ENCODE measurements at regions not wholly inside any gene's neighbourhood (a gene's known extent, or its start where the extent isn't known, plus 50 kb on each side); places are given as distances from the start of the nearest gene placed in this dataset.

DNA sequence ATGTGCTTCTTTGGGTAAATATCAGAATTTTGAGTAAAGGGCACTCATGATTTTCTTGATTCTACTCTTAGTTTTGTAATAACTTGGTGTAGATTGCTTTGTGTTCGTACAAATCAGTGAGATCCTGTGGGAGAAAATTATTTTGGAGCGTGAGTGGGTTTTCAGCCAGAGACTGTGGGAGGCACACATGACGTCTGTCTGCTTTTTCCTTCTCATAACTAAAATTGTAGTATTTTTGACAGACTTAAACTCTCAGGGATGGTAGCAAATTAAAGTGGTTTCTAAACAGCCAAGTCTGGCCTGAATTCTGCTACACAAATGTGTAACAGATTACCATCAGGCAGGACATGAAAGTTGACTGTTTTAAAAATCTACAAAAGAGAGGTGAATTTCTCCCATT, 222.6 kb downstream of the OTOR start:
- no peaks in the 10 kb centered on the region for H3K9me3 ChIP-seq (ENCODE audit: control insufficient read depth, insufficient read depth, low read length)
- H3K27me3 ChIP-seq (ENCODE audit: control insufficient read depth, insufficient read depth, low read length): no peaks in the 10 kb centered on the region
- no peak overlapping the region for H3K27ac ChIP-seq (ENCODE audit: low read depth, low read length)
- 0 out of 2 replicates have a peak, but pooled peaks cover 3% of the 10 kb centered on the region for H3K4me1 ChIP-seq (ENCODE audit: control insufficient read depth, insufficient read depth, low read length)
- no peak overlapping the region for H3K9ac ChIP-seq (ENCODE audit: low read depth, low read length)
- no peak overlapping the region for H3K4me3 ChIP-seq (ENCODE audit: low read depth, low read length)
- H3K36me3 ChIP-seq (ENCODE audit: control insufficient read depth, insufficient read depth, low read length): no peaks in the 10 kb centered on the region

DNA sequence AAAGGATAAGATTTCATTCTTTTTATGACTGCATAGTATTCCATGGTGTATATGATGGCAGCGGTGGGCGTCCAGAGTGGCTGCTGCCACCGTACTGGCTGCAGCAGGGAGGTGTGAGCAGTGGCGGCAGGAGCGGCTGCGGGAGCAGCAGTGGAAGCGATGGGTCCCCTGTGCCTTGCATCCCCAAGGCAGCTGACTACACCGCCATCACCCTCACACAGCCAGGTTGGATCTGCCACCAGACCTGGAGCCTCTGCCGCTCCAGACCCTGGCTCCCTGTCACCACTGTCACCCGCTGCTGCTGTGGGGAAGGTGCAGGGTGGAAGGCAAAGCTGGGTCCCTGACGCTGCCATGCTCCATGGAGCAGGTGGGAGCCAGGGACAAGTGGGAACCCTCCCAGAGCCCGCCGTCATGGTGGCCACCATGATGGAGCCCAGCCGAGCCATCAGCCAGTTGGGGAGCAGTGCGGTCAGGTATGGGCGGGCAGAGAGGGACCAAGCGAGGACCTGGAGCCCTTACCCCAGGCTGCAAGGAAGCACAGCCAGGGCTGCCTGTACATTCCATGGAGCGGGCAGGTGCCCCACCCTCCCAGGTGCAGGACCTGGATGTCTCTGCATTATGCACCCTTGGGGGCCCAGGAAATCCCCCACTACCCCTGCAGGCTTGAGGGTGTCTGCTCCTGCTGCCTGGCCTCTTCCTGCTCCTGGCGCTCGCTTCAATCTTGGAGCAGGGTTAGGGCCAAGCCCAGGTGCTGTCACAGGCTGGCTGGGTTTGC, 226.1 kb downstream of the OTOR start:
- no peaks in the 10 kb centered on the region for H3K4me1 ChIP-seq (ENCODE audit: control insufficient read depth, insufficient read depth, low read length)
- H3K36me3 ChIP-seq (ENCODE audit: control insufficient read depth, insufficient read depth, low read length): no peaks in the 10 kb centered on the region
- no peaks in the 10 kb centered on the region for H3K9me3 ChIP-seq (ENCODE audit: control insufficient read depth, insufficient read depth, low read length)
- no peaks in the 10 kb centered on the region for H3K27me3 ChIP-seq (ENCODE audit: control insufficient read depth, insufficient read depth, low read length)
- H3K4me3 ChIP-seq (ENCODE audit: low read depth, low read length): no peak overlapping the region
- H3K9ac ChIP-seq (ENCODE audit: low read depth, low read length): no peak overlapping the region
- no peak overlapping the region for H3K27ac ChIP-seq (ENCODE audit: low read depth, low read length)

DNA sequence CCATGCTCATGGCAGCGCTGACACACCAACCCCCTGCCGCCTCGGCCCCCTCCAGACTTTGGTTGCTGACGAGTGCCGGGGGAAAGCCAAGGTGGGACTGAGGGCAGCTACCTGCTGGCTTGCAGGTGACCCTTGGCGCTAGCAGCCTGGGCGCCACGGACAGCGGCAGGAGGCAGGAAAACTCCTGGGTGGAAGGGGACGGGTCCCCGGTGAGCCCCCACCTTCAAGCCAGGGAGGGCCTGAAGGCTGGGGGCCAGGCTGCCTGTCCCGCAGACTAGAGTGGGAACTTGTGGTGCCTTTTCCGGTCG, 226.7 kb downstream of the OTOR start:
- Histone ChIP-seq H3K9me3 (ENCODE audit: control insufficient read depth, insufficient read depth, low read length) (no peaks in the 10 kb centered on the region), H3K9ac (ENCODE audit: low read depth, low read length) (no peak overlapping the region), H3K4me3 (ENCODE audit: low read depth, low read length) (no peak overlapping the region), H3K27me3 (ENCODE audit: control insufficient read depth, insufficient read depth, low read length) (no peaks in the 10 kb centered on the region), H3K4me1 (ENCODE audit: control insufficient read depth, insufficient read depth, low read length) (no peaks in the 10 kb centered on the region), H3K27ac (ENCODE audit: low read depth, low read length) (no peak overlapping the region), H3K36me3 (ENCODE audit: control insufficient read depth, insufficient read depth, low read length) (no peaks in the 10 kb centered on the region)

DNA sequence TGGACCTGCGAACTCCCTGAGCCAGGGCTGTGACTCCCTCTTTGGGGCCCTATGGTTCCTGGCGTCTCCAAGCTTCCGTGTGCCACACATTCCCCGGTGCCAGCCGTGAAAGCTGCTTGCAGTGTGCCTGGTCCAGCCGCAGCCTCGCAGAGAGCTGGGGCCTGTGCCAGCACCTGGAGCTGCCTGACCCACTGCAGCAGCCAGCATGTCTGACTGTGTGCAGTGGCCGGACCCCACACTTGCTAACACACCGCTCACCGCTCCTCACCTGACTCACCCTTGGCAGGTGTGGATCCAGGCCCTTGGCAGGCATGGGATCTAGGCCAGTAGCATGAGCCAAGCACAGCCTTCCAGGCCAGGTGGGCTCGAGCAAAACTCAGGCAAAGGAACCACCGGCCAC, 227.5 kb downstream of the OTOR start:
- Histone ChIP-seq H3K27ac (ENCODE audit: low read depth, low read length) (no peak overlapping the region), H3K4me3 (ENCODE audit: low read depth, low read length) (no peak overlapping the region), H3K9ac (ENCODE audit: low read depth, low read length) (no peak overlapping the region), H3K4me1 (ENCODE audit: control insufficient read depth, insufficient read depth, low read length) (no peaks in the 10 kb centered on the region), H3K27me3 (ENCODE audit: control insufficient read depth, insufficient read depth, low read length) (no peaks in the 10 kb centered on the region), H3K36me3 (ENCODE audit: control insufficient read depth, insufficient read depth, low read length) (no peaks in the 10 kb centered on the region), H3K9me3 (ENCODE audit: control insufficient read depth, insufficient read depth, low read length) (no peaks in the 10 kb centered on the region)

DNA sequence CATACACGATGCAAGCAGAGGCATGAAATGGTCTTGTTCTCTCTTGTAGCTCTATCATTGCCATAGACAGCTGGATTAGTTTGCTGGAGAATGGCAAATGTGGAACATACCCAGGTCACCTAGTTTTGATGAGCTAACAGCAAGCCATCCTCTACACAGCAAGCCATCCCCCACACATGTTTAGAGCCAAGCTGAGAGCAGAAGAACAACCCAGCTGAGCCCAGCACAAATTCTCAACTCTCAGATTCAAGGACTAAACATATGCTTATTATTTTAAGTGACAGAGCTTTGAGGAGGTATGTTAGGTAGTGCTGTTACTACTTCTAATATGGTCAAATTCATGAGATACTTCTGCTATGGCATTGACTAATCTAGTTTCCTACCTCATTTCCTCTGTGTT, 230.3 kb downstream of the OTOR start:
- Histone ChIP-seq H3K4me3 (ENCODE audit: low read depth, low read length) (no peak overlapping the region), H3K27me3 (ENCODE audit: control insufficient read depth, insufficient read depth, low read length) (no peaks in the 10 kb centered on the region), H3K4me1 (ENCODE audit: control insufficient read depth, insufficient read depth, low read length) (no peaks in the 10 kb centered on the region), H3K36me3 (ENCODE audit: control insufficient read depth, insufficient read depth, low read length) (no peaks in the 10 kb centered on the region), H3K9me3 (ENCODE audit: control insufficient read depth, insufficient read depth, low read length) (peaks cover 9% of the 10 kb centered on the region; the same call in 1 of the 2 replicates), H3K9ac (ENCODE audit: low read depth, low read length) (no peak overlapping the region), H3K27ac (ENCODE audit: low read depth, low read length) (no peak overlapping the region)

DNA sequence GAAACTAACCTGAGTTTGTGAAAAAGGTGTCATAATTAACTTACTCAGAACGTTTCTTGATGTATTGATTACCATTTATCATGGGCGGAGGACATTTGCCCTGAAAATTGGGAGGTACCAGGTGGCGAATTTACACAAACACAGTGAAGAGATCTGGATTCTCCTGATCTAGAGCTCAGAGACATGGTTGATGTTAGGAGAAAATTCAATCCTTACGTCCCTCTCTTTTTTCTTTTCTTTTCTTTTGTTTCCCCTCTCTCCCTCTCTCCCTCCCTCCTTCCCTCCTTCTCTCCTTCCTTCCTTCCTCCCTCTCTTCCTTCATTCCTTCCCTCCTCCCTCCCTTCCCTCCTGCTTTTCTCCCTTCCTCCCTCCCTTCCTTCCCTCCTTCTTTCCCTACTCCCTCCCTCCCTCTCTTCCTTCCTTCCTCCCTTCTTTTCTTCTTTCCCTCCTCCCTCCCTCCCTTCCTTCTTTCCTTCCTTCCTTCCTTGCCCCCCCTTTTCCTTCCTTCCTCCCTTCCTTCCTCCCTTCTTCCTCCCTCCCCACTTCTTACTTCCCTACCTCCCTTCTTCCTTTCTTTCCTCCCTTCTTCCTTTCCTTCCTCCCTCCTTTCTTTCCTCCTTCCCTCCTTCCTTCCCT, 234.1 kb downstream of the OTOR start:
- H3K4me1 ChIP-seq (ENCODE audit: control insufficient read depth, insufficient read depth, low read length): no peaks in the 10 kb centered on the region
- no peaks in the 10 kb centered on the region for H3K27me3 ChIP-seq (ENCODE audit: control insufficient read depth, insufficient read depth, low read length)
- no peaks in the 10 kb centered on the region for H3K36me3 ChIP-seq (ENCODE audit: control insufficient read depth, insufficient read depth, low read length)
- no peak overlapping the region for H3K4me3 ChIP-seq (ENCODE audit: low read depth, low read length)
- no peak overlapping the region for H3K9ac ChIP-seq (ENCODE audit: low read depth, low read length)
- no peak overlapping the region for H3K27ac ChIP-seq (ENCODE audit: low read depth, low read length)
- H3K9me3 ChIP-seq (ENCODE audit: control insufficient read depth, insufficient read depth, low read length): peaks cover 10% of the 10 kb centered on the region; the same call in 1 of the 2 replicates

DNA sequence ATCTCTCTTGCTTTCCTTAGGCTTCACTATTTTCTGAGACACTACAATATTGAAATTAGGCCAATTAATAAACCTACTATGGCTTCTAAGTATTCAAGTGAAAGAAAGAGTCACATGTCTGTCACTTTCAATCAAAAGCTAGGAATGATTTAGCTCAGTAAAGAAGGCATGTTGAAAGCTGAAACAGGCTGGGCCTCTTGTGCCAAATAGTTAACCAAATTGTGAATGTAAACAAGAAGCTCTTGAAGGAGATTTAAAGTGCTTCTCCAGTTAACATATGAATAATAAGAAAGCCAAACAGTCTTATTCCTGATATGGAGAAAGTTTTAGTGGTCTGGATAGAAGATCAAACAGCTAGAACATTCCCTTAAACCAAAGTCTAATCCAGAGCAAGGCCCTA, 236.3 kb downstream of the OTOR start:
- H3K9ac ChIP-seq (ENCODE audit: low read depth, low read length): no peak overlapping the region

DNA sequence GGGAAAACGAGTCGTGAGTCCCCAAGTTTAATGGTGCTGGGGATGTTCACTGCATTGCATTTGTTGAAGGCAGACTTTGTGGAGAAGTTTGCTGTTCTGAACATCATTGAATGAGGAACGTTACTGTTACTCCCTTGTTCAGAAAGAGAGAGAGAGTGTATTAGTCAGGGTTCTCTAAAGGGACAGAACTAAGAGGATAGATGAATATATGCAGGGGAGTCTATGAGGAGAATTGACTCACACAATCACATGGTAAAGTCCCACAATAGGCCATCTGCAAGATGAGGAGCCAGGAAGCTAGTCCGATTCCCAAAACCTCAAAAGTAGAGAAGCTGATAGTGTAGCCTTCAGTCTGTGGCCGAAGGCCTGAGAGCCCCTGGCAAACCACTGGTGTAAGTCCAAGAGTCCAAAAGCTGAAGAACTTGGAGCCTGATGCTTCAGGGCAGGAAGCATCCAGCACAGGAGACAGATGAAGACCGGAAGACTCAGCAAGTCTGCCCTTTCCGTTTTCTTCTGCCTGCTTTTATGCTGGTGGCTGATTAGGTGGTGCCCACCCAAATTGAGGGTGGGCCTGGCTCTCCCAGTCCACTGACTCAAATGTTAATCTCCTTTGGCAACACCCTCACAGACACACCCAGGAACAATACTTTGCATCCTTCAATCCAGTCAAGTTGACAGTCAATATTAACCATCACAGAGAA, 223.5 kb upstream of the PCSK2 start:
- Histone ChIP-seq H3K4me1 (ENCODE audit: control insufficient read depth, insufficient read depth, low read length) (peaks cover 4% of the 10 kb centered on the region; the same call in 1 of the 2 replicates), H3K4me3 (ENCODE audit: low read depth, low read length) (no peak overlapping the region), H3K27ac (ENCODE audit: low read depth, low read length) (no peak overlapping the region), H3K9ac (ENCODE audit: low read depth, low read length) (no peak overlapping the region), H3K27me3 (ENCODE audit: control insufficient read depth, insufficient read depth, low read length) (no peaks in the 10 kb centered on the region), H3K9me3 (ENCODE audit: control insufficient read depth, insufficient read depth, low read length) (no peaks in the 10 kb centered on the region), H3K36me3 (ENCODE audit: control insufficient read depth, insufficient read depth, low read length) (no peaks in the 10 kb centered on the region)

More for the DNA sequence above, 236.3 kb downstream of the OTOR start:
- Histone ChIP-seq H3K4me1 (ENCODE audit: control insufficient read depth, insufficient read depth, low read length) (no peaks in the 10 kb centered on the region), H3K27ac (ENCODE audit: low read depth, low read length) (no peak overlapping the region), H3K4me3 (ENCODE audit: low read depth, low read length) (no peak overlapping the region), H3K36me3 (ENCODE audit: control insufficient read depth, insufficient read depth, low read length) (no peaks in the 10 kb centered on the region), H3K9me3 (ENCODE audit: control insufficient read depth, insufficient read depth, low read length) (peaks cover 10% of the 10 kb centered on the region; the same call in 1 of the 2 replicates), H3K27me3 (ENCODE audit: control insufficient read depth, insufficient read depth, low read length) (no peaks in the 10 kb centered on the region)

DNA sequence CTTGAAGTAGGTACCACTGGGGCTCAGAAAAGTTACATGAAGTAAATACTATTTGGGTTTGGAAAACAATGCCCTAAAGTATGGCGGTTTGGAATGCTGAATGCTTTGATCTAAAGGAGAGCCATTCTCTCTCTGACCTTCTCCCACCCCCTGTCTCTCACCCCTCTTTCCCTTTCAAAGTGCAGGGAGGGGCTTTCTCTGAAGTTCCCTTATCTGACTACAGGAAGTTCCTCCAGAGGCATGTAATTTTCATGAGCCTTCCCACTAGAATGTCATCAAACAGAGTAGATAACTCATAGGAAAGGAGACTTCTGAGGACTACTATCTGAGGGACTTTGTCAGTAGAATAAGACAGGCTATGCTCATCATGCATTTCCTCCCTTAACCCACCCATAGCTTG, 216.7 kb upstream of the PCSK2 start:
- Histone ChIP-seq H3K4me3 (ENCODE audit: low read depth, low read length) (no peak overlapping the region), H3K27ac (ENCODE audit: low read depth, low read length) (no peak overlapping the region), H3K9ac (ENCODE audit: low read depth, low read length) (no peak overlapping the region), H3K4me1 (ENCODE audit: control insufficient read depth, insufficient read depth, low read length) (no peaks in the 10 kb centered on the region), H3K9me3 (ENCODE audit: control insufficient read depth, insufficient read depth, low read length) (no peaks in the 10 kb centered on the region), H3K36me3 (ENCODE audit: control insufficient read depth, insufficient read depth, low read length) (no peaks in the 10 kb centered on the region), H3K27me3 (ENCODE audit: control insufficient read depth, insufficient read depth, low read length) (no peaks in the 10 kb centered on the region)

DNA sequence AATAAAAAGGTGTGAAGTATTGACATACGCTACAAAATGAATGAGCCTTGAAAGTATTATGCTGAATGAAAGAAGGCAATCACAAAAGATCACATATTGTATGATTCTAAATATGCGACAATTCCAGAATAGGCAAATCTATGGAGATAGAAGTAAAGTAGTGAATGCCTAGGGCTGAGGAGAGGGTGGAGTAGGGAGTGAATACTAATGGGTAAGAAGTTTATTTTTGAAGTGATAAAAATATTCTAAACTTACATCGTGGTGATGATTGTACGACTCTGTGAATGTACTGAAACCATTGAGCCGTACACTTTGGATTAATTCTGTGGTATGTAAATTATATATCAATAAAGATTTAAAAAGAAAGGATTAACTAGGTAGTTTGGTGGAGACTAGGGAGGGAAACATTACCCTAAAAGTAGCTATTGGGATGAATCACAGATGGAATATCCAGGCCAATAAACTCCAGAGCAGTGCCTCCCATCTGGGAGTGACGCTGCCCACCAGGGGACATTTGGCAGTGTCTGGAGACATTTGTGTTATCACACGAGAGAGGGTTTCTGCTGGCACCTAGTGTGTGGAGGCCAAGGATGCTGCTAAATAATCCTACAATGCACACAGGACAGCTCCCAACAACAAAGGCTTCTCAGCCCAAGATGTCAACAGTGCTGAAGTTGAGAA, 214.2 kb upstream of the PCSK2 start:
- no peak overlapping the region for H3K9ac ChIP-seq (ENCODE audit: low read depth, low read length)
- no peaks in the 10 kb centered on the region for H3K9me3 ChIP-seq (ENCODE audit: control insufficient read depth, insufficient read depth, low read length)
- no peaks in the 10 kb centered on the region for H3K27me3 ChIP-seq (ENCODE audit: control insufficient read depth, insufficient read depth, low read length)
- no peaks in the 10 kb centered on the region for H3K36me3 ChIP-seq (ENCODE audit: control insufficient read depth, insufficient read depth, low read length)
- 0 out of 2 replicates have a peak, but pooled peaks cover 2% of the 10 kb centered on the region for H3K4me1 ChIP-seq (ENCODE audit: control insufficient read depth, insufficient read depth, low read length)
- no peak overlapping the region for H3K4me3 ChIP-seq (ENCODE audit: low read depth, low read length)
- no peak overlapping the region for H3K27ac ChIP-seq (ENCODE audit: low read depth, low read length)
